Dermis microvascular lymphatic vessel endothelial cell (primary cell): ENCODE measurements at regions not wholly inside any gene's neighbourhood (a gene's known extent, or its start where the extent isn't known, plus 50 kb on each side); places are given as distances from the start of the nearest gene placed in this dataset.
A peak's percentile ranks its signal among the peaks of the same experiment; 100 is the strongest.
"Not testable (repeated sequence)": the region's sequence is repeated elsewhere in the genome, so short reads cannot be mapped to it uniquely, and the experiment has no call there.

Experiments used
- DNase-seq, 2 donors: peaks; one replicate each; pipeline versions ENCODE4 v3.0.0 to v3.0.0-alpha.2; 2010; ENCODE audit warnings: low read depth in 2 of 2

GRCh38 chr1:235059221-235059620, 69.4 kb downstream of the TOMM20 start:
- DNase-seq: no peak

- no peak for DNase-seq
Measured at GRCh38 chr1:235058695-235059094, 69.9 kb downstream of the TOMM20 start.

- no peak for DNase-seq
Measured at GRCh38 chr1:235057385-235058306, 71.0 kb downstream of the TOMM20 start.

GRCh38 chr1:235056937-235057336, 71.7 kb downstream of the TOMM20 start:
- no peak for DNase-seq

GRCh38 chr1:235054936-235055335, 73.7 kb downstream of the TOMM20 start:
- no peak for DNase-seq

GRCh38 chr1:235054466-235054865, 74.2 kb downstream of the TOMM20 start:
- DNase-seq: no peak

GRCh38 chr1:235052067-235053008, 76.3 kb downstream of the TOMM20 start:
- DNase-seq: no peak

- no peak for DNase-seq
Measured at GRCh38 chr1:235051521-235051920, 77.1 kb downstream of the TOMM20 start.

- peak in 1 of 2 donors; percentile 16 for DNase-seq
Measured at GRCh38 chr1:235050911-235051360, 77.7 kb downstream of the TOMM20 start.

GRCh38 chr1:235049716-235050378, 78.8 kb downstream of the TOMM20 start:
- not testable (repeated sequence) for DNase-seq

GRCh38 chr1:235049217-235049616, 79.4 kb downstream of the TOMM20 start:
- DNase-seq: no peak

GRCh38 chr1:235047331-235047871, 81.2 kb downstream of the TOMM20 start:
- DNase-seq: peak in 1 of 2 donors; percentile 16

GRCh38 chr1:235045921-235046601, 82.6 kb downstream of the TOMM20 start:
- no peak for DNase-seq

- no peak for DNase-seq
Measured at GRCh38 chr1:235045034-235045690, 83.5 kb downstream of the TOMM20 start.

GRCh38 chr1:235043234-235043633, 85.4 kb downstream of the TOMM20 start:
- no peak for DNase-seq

GRCh38 chr1:235038701-235039100, 89.9 kb downstream of the TOMM20 start:
- no peak for DNase-seq

- DNase-seq: no peak
Measured at GRCh38 chr1:235035928-235036327, 92.7 kb downstream of the TOMM20 start.

GRCh38 chr1:235030919-235031596, 97.6 kb downstream of the TOMM20 start:
- no peak for DNase-seq

GRCh38 chr1:235027862-235028250, 100.8 kb downstream of the TOMM20 start:
- DNase-seq: no peak
